Nucleus accumbens (tissue), 56 donors: ENCODE measurements at regions not wholly inside any gene's neighbourhood (a gene's known extent, or its start where the extent isn't known, plus 50 kb on each side); places are given as distances from the start of the nearest gene placed in this dataset.
A peak's percentile ranks its signal among the peaks of the same experiment; 100 is the strongest.

Experiments used
- DNase-seq, 56 donors: peaks; one replicate each; lab custom pipeline; 2025; lab: John Stamatoyannopoulos, UW

GRCh38 chr13:109604894-109605293 lies 181.5 kb downstream of the IRS2 start:
- no peak for DNase-seq

- DNase-seq, result no peak
These were observed 184.0 kb downstream of the IRS2 start for GRCh38 chr13:109602356-109602755.

- no peak for DNase-seq
These were observed 186.3 kb downstream of the IRS2 start for GRCh38 chr13:109599901-109600657.

- DNase-seq, result no peak
These were observed 190.9 kb downstream of the IRS2 start for GRCh38 chr13:109595471-109595870.

- no peak for DNase-seq
These were observed 193.2 kb downstream of the IRS2 start for GRCh38 chr13:109593230-109593629.

- DNase-seq, result no peak
These were observed 193.6 kb downstream of the IRS2 start for GRCh38 chr13:109592770-109593169.

- no peak for DNase-seq
These were observed 198.7 kb downstream of the IRS2 start for GRCh38 chr13:109587689-109588088.

- no peak for DNase-seq
These were observed 199.7 kb downstream of the IRS2 start for GRCh38 chr13:109586509-109587346.

- no peak for DNase-seq
These were observed 201.5 kb downstream of the IRS2 start for GRCh38 chr13:109584844-109585361.

- no peak for DNase-seq
These were observed 209.1 kb downstream of the IRS2 start for GRCh38 chr13:109577191-109577700.

GRCh38 chr13:109576331-109576813 lies 210.0 kb downstream of the IRS2 start:
- DNase-seq, result no peak

- no peak for DNase-seq
These were observed 210.6 kb downstream of the IRS2 start for GRCh38 chr13:109575821-109576220.

- no peak for DNase-seq
These were observed 214.0 kb downstream of the IRS2 start for GRCh38 chr13:109572389-109572788.

GRCh38 chr13:109569958-109570711 lies 216.2 kb downstream of the IRS2 start:
- peak in 1 of 56 donors; percentile 1 for DNase-seq

- DNase-seq, result no peak
These were observed 218.0 kb downstream of the IRS2 start for GRCh38 chr13:109568339-109568818.

GRCh38 chr13:109567315-109567714 lies 219.1 kb downstream of the IRS2 start:
- no peak for DNase-seq

- no peak for DNase-seq
These were observed 220.5 kb downstream of the IRS2 start for GRCh38 chr13:109565877-109566276.

- DNase-seq, result no peak
These were observed 238.0 kb downstream of the IRS2 start for GRCh38 chr13:109548374-109548773.

GRCh38 chr13:109547942-109548341 lies 238.4 kb downstream of the IRS2 start:
- no peak for DNase-seq

- no peak for DNase-seq
These were observed 240.5 kb downstream of the IRS2 start for GRCh38 chr13:109545931-109546330.
